MM.1S (cell line): ENCODE measurements at regions not wholly inside any gene's neighbourhood (a gene's known extent, or its start where the extent isn't known, plus 50 kb on each side); places are given as distances from the start of the nearest gene placed in this dataset.

Experiments used
- CTCF ChIP-seq: fragments of 300-600 bp; sonication (generic); IDR thresholded peaks from 2 replicates; pipeline ENCODE4 v1.5.1; 2016; ENCODE audit warnings: antibody characterized with exemption, low read length, mixed read lengths
- EZH2 ChIP-seq: fragments of 300-600 bp; sonication (generic); optimal IDR thresholded peaks from 2 replicates; pipeline ENCODE3; 2017; ENCODE audit warnings: low read depth, mild to moderate bottlenecking, antibody characterized with exemption, low read length, mixed read lengths

- no peak for TF ChIP-seq CTCF
- no peak for TF ChIP-seq EZH2
These were observed 370.8 kb upstream of the ZFHX3 start for GRCh38 chr16:73418691-73419090.
